ENCODE measurements at regions not wholly inside any gene's neighbourhood (a gene's known extent, or its start where the extent isn't known, plus 50 kb on each side); places are given as distances from the start of the nearest gene placed in this dataset.

DNA sequence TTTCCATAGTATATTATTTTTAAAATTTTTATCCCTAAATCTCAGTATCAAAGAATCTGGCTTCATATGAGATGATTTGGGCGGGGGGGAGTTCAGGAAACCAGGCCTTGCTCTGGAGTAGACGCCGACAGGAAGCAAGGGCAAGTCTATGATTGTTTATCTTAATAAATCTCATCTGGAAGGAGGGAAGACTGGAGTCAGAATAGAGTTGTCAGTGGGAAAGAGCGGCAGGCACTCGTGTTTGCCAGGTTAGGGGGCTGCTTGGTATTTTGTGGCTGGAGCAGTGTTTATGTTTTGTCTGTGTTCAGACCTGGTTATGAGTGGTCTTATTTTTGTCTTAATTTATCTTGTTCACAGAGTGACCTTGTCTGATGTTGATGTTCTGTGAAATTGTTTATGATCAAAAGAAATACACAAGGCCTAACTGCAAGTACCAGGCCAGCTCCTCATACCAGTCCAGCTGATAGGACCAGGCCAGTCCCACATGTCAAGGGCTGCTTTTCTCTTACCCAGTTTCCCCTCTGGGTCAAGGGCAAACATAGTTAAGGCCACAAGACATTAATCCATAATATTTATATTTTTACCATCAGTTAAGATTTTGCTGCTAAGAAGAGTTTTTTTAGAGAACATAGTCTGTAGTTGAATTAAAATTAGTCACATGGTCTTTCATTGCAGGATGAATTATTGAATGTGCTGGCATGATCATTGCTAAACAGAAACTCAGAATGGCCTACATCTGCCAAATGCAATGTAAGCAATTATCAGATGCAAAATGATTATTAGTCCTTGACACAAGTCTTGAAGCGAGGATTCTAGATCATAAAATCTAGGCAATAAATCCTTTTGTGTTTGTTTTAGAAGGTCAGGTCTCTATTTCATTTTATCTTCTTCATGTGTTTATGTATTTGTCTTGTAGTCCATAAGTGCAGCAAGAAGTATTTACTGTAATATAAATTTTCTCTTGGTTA is 176.5 kb downstream of the GASK1B start:
- TF ChIP-seq, protein P1, sequence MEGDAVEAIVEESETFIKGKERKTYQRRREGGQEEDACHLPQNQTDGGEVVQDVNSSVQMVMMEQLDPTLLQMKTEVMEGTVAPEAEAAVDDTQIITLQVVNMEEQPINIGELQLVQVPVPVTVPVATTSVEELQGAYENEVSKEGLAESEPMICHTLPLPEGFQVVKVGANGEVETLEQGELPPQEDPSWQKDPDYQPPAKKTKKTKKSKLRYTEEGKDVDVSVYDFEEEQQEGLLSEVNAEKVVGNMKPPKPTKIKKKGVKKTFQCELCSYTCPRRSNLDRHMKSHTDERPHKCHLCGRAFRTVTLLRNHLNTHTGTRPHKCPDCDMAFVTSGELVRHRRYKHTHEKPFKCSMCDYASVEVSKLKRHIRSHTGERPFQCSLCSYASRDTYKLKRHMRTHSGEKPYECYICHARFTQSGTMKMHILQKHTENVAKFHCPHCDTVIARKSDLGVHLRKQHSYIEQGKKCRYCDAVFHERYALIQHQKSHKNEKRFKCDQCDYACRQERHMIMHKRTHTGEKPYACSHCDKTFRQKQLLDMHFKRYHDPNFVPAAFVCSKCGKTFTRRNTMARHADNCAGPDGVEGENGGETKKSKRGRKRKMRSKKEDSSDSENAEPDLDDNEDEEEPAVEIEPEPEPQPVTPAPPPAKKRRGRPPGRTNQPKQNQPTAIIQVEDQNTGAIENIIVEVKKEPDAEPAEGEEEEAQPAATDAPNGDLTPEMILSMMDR (IDR thresholded peaks at IDR 0.05; ENCODE audit: low read depth, low read length, missing control alignments), result no peak
- no peak overlapping the region for H3K4me3 ChIP-seq (replicated peaks; ENCODE audit: low read depth, low read length)

DNA sequence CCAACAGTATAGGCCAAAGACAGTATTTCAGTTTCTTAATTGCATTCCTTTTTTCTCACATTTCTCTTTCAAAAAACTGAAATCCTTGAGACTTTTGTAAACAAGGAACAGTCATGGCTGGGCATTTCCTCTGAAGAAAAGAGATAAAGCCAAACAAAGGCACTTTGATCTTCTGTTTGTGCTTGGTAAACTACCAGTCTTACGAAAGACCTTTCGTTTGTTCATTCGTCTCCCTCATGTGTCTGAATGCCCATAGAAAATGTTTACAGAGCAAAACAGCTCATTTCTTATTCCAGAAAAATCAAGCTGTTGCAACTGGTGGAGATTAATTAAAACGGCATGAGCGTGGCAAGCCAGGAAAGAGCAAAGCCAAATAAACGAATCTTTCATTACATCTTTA is 178.0 kb downstream of the GASK1B start:
- no peak overlapping the region for H3K4me3 ChIP-seq (replicated peaks; ENCODE audit: low read depth, low read length)
- DNase-seq (ENCODE audit: extremely low read depth, low read depth), result no peak
- TF ChIP-seq, protein P1 (IDR thresholded peaks at IDR 0.05; ENCODE audit: low read depth, low read length, missing control alignments), result no peak

More for the DNA sequence above, 176.5 kb downstream of the GASK1B start:
- DNase-seq (ENCODE audit: extremely low read depth, low read depth), result no peak

DNA sequence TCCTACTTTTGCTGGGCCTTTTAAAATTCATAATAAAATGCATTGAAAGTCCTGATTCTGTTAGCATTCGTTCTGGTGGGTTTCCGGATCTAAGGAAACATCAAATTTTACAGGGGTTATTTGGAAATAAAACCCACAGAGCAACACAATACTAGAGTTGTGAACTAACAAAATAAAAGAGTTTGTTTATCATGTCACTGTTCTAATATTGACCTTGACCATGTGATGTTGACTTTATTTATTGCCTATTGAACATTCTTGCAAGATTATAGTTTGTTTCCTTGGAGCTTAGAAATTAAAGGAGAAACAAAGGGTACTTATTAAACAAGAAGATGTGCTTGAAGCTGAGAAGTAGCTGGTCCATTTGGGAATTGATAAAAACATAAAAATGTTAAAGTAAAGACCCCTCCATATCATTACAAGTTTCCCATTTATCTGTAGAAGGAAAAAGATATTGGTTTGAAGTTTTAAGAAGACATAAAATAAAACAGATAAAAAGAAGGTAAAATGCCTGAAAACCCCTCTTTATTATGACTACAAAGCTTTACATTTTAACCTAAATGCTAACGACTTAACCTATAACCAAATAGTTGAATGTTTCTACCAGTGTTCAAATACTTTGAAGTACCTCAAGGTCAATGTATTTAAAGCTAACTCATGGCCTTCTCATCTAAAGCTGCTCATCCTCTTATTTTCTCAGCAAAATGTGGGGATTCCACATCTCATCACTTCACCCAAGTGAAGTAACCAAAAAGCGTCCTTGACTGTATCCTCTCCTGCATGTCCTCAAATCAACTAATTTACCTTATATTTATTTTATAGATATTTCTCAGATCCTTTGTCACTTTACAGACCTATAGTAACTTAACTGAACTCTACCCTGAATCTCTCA is 179.6 kb downstream of the GASK1B start:
- H3K4me3 ChIP-seq (replicated peaks; ENCODE audit: low read depth, low read length), result no peak overlapping the region
- TF ChIP-seq, protein P1 (IDR thresholded peaks at IDR 0.05; ENCODE audit: low read depth, low read length, missing control alignments), result no peak
- no peak for DNase-seq (ENCODE audit: extremely low read depth, low read depth)

DNA sequence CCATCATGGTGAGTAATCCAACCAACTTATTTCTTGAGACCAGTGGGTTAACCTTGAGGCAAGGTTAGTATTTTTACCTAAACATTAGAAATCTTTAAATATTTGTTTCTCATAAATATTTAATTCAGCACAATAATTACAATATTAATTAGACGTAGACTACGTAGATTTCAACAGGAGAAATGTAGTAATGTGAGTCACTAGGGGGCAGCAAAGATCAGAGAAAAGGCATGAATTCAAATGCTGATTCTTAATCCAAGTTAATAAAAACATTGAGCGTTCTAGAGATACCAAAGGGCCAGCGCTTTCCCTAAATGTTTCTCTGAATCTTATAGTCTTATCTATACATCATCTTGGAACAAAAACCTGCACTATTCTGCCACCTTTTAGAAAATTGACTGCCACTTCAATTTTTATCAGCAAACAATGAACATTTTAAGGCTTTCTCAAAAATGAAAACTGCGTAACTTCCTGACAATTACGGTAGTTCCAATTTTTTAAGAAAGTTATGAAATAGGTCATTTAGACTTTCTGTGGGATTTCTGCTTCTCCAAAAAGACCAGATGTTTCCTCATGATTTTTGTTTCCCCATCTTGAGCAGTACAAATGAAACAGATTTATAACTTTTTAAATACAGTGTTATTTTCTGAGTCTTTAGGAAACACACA is 180.7 kb downstream of the GASK1B start:
- TF ChIP-seq, protein P1 (IDR thresholded peaks at IDR 0.05; ENCODE audit: low read depth, low read length, missing control alignments), result peak; percentile 44
- peak; percentile 57 for DNase-seq (ENCODE audit: extremely low read depth, low read depth)
- no peak overlapping the region for H3K4me3 ChIP-seq (replicated peaks; ENCODE audit: low read depth, low read length)

DNA sequence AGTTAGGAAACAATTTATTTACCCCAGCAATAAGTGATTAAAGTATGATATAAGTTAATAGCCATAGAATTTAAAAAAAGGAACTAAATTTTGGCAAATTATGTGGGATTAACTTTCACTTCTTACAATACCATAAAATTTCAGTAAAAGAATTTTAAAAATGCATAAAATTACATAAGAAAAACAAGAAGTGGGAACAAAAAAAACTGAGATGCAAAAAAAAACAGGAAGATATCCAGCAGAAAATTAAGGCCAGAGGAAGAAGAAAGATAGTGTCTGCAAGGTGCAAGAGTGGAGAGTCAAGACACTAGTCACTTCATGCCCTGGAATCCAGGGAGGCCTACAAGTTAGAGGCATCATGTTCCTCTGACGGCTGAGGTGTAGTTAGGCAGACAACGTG is 184.2 kb downstream of the GASK1B start:
- TF ChIP-seq, protein P1 (IDR thresholded peaks at IDR 0.05; ENCODE audit: low read depth, low read length, missing control alignments), result no peak
- no peak overlapping the region for H3K4me3 ChIP-seq (replicated peaks; ENCODE audit: low read depth, low read length)
- no peak for DNase-seq (ENCODE audit: extremely low read depth, low read depth)

DNA sequence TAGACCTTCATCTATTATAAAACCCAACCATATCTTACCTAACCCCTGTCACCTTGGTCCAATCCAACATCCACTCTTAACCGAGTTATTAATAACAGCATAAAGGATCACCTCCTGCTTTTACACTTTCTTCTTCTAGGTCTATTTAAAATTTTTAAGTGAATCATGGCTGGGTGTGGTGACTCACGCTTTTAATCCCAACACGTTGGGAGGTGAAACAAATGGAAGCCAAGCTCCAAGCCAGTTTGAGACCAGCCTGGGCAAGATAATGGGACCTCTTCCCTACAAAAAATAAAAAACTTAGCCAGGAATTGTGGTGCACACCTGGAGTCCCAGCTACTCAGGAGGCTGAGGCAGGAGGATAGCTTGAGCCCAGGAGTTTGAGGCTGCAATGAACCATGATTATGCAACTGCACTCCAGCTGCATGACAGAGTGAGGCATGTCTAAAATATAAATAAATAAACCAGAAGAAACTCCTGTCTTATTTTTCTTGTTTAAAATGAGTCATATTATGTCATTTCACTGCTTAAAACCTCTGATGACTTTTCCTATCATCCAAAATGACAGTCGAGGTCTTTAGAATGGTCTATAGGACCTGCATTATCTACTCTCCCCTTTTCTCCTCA is 188.4 kb downstream of the GASK1B start:
- no peak for DNase-seq (ENCODE audit: extremely low read depth, low read depth)
- TF ChIP-seq, protein P1 (IDR thresholded peaks at IDR 0.05; ENCODE audit: low read depth, low read length, missing control alignments), result no peak
- no peak overlapping the region for H3K4me3 ChIP-seq (replicated peaks; ENCODE audit: low read depth, low read length)

Measured in HFF-Myc (cell line).